ENCODE measurements at regions not wholly inside any gene's neighbourhood (a gene's known extent, or its start where the extent isn't known, plus 50 kb on each side); places are given as distances from the start of the nearest gene placed in this dataset.

DNA sequence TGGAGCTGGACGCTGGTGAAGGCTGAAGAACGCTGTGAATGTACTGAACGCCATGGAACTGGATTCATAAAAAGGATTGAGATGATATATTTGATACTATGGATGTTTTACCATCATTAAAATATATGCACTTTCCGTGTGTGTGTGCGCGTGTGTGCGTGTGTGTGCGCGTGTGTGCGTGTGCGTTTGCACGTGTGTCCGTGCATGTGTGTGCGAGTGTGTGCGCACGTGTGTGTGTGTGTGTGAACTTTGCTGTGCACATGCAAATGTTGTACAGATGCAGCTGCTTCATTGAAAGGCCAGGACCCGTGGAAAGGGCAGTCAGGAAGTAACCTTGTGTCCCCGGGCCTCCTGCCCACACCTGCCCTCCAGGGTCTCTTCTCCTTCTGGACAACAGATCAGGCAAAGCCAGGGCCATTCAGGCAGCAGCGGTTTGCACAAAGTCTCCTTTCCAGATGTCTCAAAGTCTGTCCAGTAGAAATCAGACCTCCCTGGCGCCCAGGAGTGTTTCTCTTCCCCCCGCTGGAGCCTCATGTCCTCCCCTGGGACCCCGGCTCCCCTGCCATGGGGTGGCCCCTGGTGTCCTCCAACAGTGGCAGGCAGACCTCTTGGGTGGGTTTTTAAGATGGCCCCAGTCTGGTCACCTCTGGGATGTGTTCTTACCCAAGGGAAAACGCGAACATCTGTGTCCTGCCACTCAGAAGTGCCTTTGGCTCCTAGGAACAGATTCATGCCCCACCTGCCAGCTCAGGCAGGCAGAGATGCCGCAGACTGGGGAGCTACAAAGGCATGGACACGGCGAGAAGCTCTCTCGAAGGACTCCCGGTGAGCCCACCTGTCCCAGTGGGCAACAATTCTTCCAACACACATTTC lies 86.1 kb upstream of the GPC1 start:
- H2BK15ac ChIP-seq (ENCODE audit: low read length) = no peak overlapping the region
- H3K4me2 ChIP-seq (ENCODE audit: insufficient read depth, low read length, poor library complexity, severe bottlenecking) = no peak overlapping the region
- H3K36me3 ChIP-seq (replicated peaks in 1 of 2; ENCODE audit: control insufficient read depth in 2 of 2, insufficient read depth in 2 of 2, low read length in 2 of 2) = no peaks in the 10 kb centered on the region
- peak overlapping the region; percentile 65 for H2AK5ac ChIP-seq (ENCODE audit: low read depth, low read length)
- H4K91ac ChIP-seq (ENCODE audit: low read depth, low read length, poor library complexity) = no peak overlapping the region
- H2BK120ac ChIP-seq (ENCODE audit: low read depth, low read length) = no peak overlapping the region
- peaks cover 0 to 10% of the 10 kb centered on the region in 2 donors for H3K9me3 ChIP-seq (replicated peaks in 1 of 2; ENCODE audit: control insufficient read depth in 2 of 2, insufficient read depth in 1 of 2, low read depth in 1 of 2, low read length in 2 of 2)
- H3K14ac ChIP-seq (ENCODE audit: low read length) = peak overlapping the region; percentile 44
- no peak overlapping the region for H3K27ac ChIP-seq (replicated peaks; ENCODE audit: low read length)
- H3K9ac ChIP-seq (ENCODE audit: low read depth, low read length, poor library complexity) = no peak overlapping the region
- H3K23ac ChIP-seq (ENCODE audit: low read depth, low read length, poor library complexity) = no peak overlapping the region
- no peak overlapping the region for H2AFZ ChIP-seq (ENCODE audit: low read length)
- H2BK12ac ChIP-seq (ENCODE audit: low read length) = peak overlapping the region; percentile 50
- no CpG with 5 or more reads among the region's 29 CpGs for WGBS, 2 donors (ENCODE audit: extremely low coverage in 2 of 2, insufficient read length in 2 of 2, insufficient replicate concordance in 1 of 2)
- no peak overlapping the region for H4K8ac ChIP-seq (ENCODE audit: low read depth, low read length)
- H3K79me1 ChIP-seq (ENCODE audit: low read depth, low read length) = no peaks in the 10 kb centered on the region
- H3K4me1 ChIP-seq (ENCODE audit: control insufficient read depth in 2 of 2, insufficient read depth in 1 of 2, low read depth in 1 of 2, low read length in 2 of 2) = no peaks in the 10 kb centered on the region
- H2BK5ac ChIP-seq (ENCODE audit: low read length) = no peak overlapping the region
- no peak for DNase-seq (ENCODE audit: low spot score)
- H3K18ac ChIP-seq (ENCODE audit: low read length) = peak overlapping the region; percentile 78
- H3K27me3 ChIP-seq (ENCODE audit: control insufficient read depth in 3 of 3, insufficient read depth in 3 of 3, low read depth in 1 of 3, low read length in 3 of 3) = no peaks in the 10 kb centered on the region
- no peak overlapping the region for H3K4ac ChIP-seq (ENCODE audit: low read length)
- H3K4me3 ChIP-seq (ENCODE audit: low read length in 2 of 2) = no peak overlapping the region

DNA sequence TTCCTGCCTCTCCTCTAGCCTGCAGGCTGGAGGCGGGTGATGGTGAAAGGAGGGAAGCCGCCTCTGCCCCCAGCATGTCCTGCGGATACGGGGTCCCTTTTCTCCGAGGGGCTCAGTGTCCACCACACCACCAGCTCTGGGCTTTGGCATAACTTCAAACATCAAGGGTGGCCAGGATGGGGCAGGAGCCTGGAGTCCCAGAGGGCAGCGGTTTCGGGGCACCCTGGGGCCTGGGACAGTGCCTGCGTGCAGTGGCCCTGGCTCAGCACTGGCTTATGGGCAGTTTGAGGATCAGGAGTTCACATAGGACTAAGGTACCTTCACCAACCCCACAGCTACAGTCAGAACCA lies 85.5 kb upstream of the GPC1 start:
- H3K27ac ChIP-seq (replicated peaks; ENCODE audit: low read length) = no peak overlapping the region
- peak overlapping the region; percentile 31 for H3K14ac ChIP-seq (ENCODE audit: low read length)
- no peak overlapping the region for H3K18ac ChIP-seq (ENCODE audit: low read length)
- no peaks in the 10 kb centered on the region for H3K79me1 ChIP-seq (ENCODE audit: low read depth, low read length)
- no CpG with 5 or more reads among the region's 8 CpGs for WGBS, 2 donors (ENCODE audit: extremely low coverage in 2 of 2, insufficient read length in 2 of 2, insufficient replicate concordance in 1 of 2)
- peak overlapping the region; percentile 50 for H2BK12ac ChIP-seq (ENCODE audit: low read length)
- H2AFZ ChIP-seq (ENCODE audit: low read length) = no peak overlapping the region
- no peak overlapping the region for H2BK5ac ChIP-seq (ENCODE audit: low read length)
- no peaks in the 10 kb centered on the region for H3K27me3 ChIP-seq (ENCODE audit: control insufficient read depth in 3 of 3, insufficient read depth in 3 of 3, low read depth in 1 of 3, low read length in 3 of 3)
- no peak overlapping the region for H4K91ac ChIP-seq (ENCODE audit: low read depth, low read length, poor library complexity)
- no peak overlapping the region for H3K4ac ChIP-seq (ENCODE audit: low read length)
- no peak overlapping the region for H4K8ac ChIP-seq (ENCODE audit: low read depth, low read length)
- no peak overlapping the region for H3K23ac ChIP-seq (ENCODE audit: low read depth, low read length, poor library complexity)
- H3K9me3 ChIP-seq (replicated peaks in 1 of 2; ENCODE audit: control insufficient read depth in 2 of 2, insufficient read depth in 1 of 2, low read depth in 1 of 2, low read length in 2 of 2) = peaks cover 0 to 6% of the 10 kb centered on the region in 2 donors
- H2AK5ac ChIP-seq (ENCODE audit: low read depth, low read length) = peak overlapping the region; percentile 65
- no peak overlapping the region for H3K4me2 ChIP-seq (ENCODE audit: insufficient read depth, low read length, poor library complexity, severe bottlenecking)
- peak overlapping the region in 1 of 2 donors; percentile 27 for H3K4me3 ChIP-seq (ENCODE audit: low read length in 2 of 2)
- H2BK120ac ChIP-seq (ENCODE audit: low read depth, low read length) = no peak overlapping the region
- DNase-seq (ENCODE audit: low spot score) = no peak
- H3K9ac ChIP-seq (ENCODE audit: low read depth, low read length, poor library complexity) = no peak overlapping the region
- H3K4me1 ChIP-seq (ENCODE audit: control insufficient read depth in 2 of 2, insufficient read depth in 1 of 2, low read depth in 1 of 2, low read length in 2 of 2) = no peaks in the 10 kb centered on the region
- H2BK15ac ChIP-seq (ENCODE audit: low read length) = no peak overlapping the region
- no peaks in the 10 kb centered on the region for H3K36me3 ChIP-seq (replicated peaks in 1 of 2; ENCODE audit: control insufficient read depth in 2 of 2, insufficient read depth in 2 of 2, low read length in 2 of 2)

DNA sequence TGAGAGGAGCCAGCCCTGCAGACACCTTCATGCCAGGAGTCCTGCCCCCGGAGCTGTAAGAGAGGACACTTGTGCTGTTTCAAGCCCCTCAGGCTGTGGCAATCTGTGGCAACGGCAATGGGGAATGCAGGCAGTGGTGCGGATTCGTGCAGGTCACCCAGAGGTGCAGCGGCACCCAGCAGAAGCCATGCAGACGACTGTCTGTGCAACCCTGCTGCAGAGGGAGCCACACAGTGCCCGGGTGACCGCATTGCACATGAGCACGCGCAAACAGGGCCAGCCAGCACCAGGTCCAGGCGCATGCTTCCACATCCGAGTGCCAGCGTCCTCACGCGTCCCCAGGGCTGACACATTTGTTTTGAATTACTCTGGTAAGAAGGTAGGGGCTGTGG lies 84.8 kb upstream of the GPC1 start:
- Histone ChIP-seq H3K79me1 (ENCODE audit: low read depth, low read length) (no peaks in the 10 kb centered on the region), H3K27me3 (ENCODE audit: control insufficient read depth in 3 of 3, insufficient read depth in 3 of 3, low read depth in 1 of 3, low read length in 3 of 3) (no peaks in the 10 kb centered on the region), H2AFZ (ENCODE audit: low read length) (no peak overlapping the region), H2AK5ac (ENCODE audit: low read depth, low read length) (peak overlapping the region; percentile 56), H3K4ac (ENCODE audit: low read length) (peak overlapping the region; percentile 76), H3K9ac (ENCODE audit: low read depth, low read length, poor library complexity) (no peak overlapping the region), H3K4me2 (ENCODE audit: insufficient read depth, low read length, poor library complexity, severe bottlenecking) (no peak overlapping the region), H4K8ac (ENCODE audit: low read depth, low read length) (no peak overlapping the region), H3K23ac (ENCODE audit: low read depth, low read length, poor library complexity) (peak overlapping the region; percentile 52), H2BK120ac (ENCODE audit: low read depth, low read length) (peak overlapping the region; percentile 94), H3K27ac (replicated peaks; ENCODE audit: low read length) (no peak overlapping the region), H3K36me3 (replicated peaks in 1 of 2; ENCODE audit: control insufficient read depth in 2 of 2, insufficient read depth in 2 of 2, low read length in 2 of 2) (no peaks in the 10 kb centered on the region), H2BK12ac (ENCODE audit: low read length) (no peak overlapping the region), H4K91ac (ENCODE audit: low read depth, low read length, poor library complexity) (no peak overlapping the region), H3K9me3 (replicated peaks in 1 of 2; ENCODE audit: control insufficient read depth in 2 of 2, insufficient read depth in 1 of 2, low read depth in 1 of 2, low read length in 2 of 2) (peaks cover 0 to under 1% of the 10 kb centered on the region in 2 donors), H3K18ac (ENCODE audit: low read length) (peak overlapping the region; percentile 27), H2BK5ac (ENCODE audit: low read length) (no peak overlapping the region), H3K4me3 (ENCODE audit: low read length in 2 of 2) (no peak overlapping the region), H3K4me1 (ENCODE audit: control insufficient read depth in 2 of 2, insufficient read depth in 1 of 2, low read depth in 1 of 2, low read length in 2 of 2) (no peaks in the 10 kb centered on the region), H3K14ac (ENCODE audit: low read length) (peak overlapping the region; percentile 17), H2BK15ac (ENCODE audit: low read length) (peak overlapping the region; percentile 37)
- WGBS, 2 donors (ENCODE audit: extremely low coverage in 2 of 2, insufficient read length in 2 of 2, insufficient replicate concordance in 1 of 2) = no CpG with 5 or more reads among the region's 15 CpGs
- DNase-seq (ENCODE audit: low spot score) = no peak

DNA sequence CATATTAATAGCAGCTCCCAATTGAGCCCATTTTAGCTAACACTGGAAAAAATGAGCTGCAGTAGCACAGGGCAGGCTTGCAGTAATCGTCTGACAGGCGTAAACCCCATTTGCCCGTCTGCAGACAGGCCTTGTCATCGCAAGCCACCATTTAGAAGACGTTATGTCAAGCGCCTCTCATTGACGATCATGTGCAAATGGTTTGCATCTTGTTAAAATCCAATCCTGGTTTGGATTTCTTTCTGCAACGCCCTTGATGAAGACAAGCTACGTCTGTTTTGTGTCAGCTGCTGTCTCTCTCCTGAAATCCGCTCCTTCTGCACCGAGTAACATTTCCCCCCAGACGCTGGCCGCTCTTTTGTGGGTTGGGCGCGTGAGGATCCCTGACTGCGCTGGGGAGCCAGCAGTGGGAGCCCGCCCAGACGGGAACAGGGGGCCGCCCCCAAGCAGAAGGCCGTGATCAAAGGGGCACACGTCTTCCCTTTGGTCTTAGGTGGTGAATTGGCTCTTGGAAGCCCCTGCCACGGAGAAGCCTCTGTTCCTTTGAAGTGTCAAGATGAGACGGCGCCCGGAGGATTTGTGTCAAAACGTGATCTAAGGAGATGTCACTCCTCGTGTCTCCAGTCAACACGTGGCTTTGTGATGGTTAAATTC lies 84.2 kb upstream of the GPC1 start:
- Histone ChIP-seq H4K8ac (ENCODE audit: low read depth, low read length) (no peak overlapping the region), H3K27me3 (ENCODE audit: control insufficient read depth in 3 of 3, insufficient read depth in 3 of 3, low read depth in 1 of 3, low read length in 3 of 3) (no peaks in the 10 kb centered on the region), H3K4me1 (ENCODE audit: control insufficient read depth in 2 of 2, insufficient read depth in 1 of 2, low read depth in 1 of 2, low read length in 2 of 2) (no peaks in the 10 kb centered on the region), H3K9ac (ENCODE audit: low read depth, low read length, poor library complexity) (no peak overlapping the region), H3K36me3 (replicated peaks in 1 of 2; ENCODE audit: control insufficient read depth in 2 of 2, insufficient read depth in 2 of 2, low read length in 2 of 2) (no peaks in the 10 kb centered on the region), H2AFZ (ENCODE audit: low read length) (no peak overlapping the region), H3K27ac (replicated peaks; ENCODE audit: low read length) (no peak overlapping the region), H3K23ac (ENCODE audit: low read depth, low read length, poor library complexity) (peak overlapping the region; percentile 52), H3K4me3 (ENCODE audit: low read length in 2 of 2) (no peak overlapping the region), H2BK120ac (ENCODE audit: low read depth, low read length) (peak overlapping the region; percentile 94), H3K4me2 (ENCODE audit: insufficient read depth, low read length, poor library complexity, severe bottlenecking) (no peak overlapping the region), H4K91ac (ENCODE audit: low read depth, low read length, poor library complexity) (no peak overlapping the region), H3K79me1 (ENCODE audit: low read depth, low read length) (no peaks in the 10 kb centered on the region), H2BK12ac (ENCODE audit: low read length) (no peak overlapping the region), H3K18ac (ENCODE audit: low read length) (no peak overlapping the region), H3K4ac (ENCODE audit: low read length) (no peak overlapping the region), H3K9me3 (replicated peaks in 1 of 2; ENCODE audit: control insufficient read depth in 2 of 2, insufficient read depth in 1 of 2, low read depth in 1 of 2, low read length in 2 of 2) (no peaks in the 10 kb centered on the region), H2AK5ac (ENCODE audit: low read depth, low read length) (peak overlapping the region; percentile 56), H3K14ac (ENCODE audit: low read length) (peak overlapping the region; percentile 17), H2BK15ac (ENCODE audit: low read length) (peak overlapping the region; percentile 37), H2BK5ac (ENCODE audit: low read length) (no peak overlapping the region)
- DNase-seq (ENCODE audit: low spot score) = no peak
- no CpG with 5 or more reads among the region's 28 CpGs for WGBS, 2 donors (ENCODE audit: extremely low coverage in 2 of 2, insufficient read length in 2 of 2, insufficient replicate concordance in 1 of 2)
